GM21526 (cell line): ENCODE measurements at regions not wholly inside any gene's neighbourhood (a gene's known extent, or its start where the extent isn't known, plus 50 kb on each side); places are given as distances from the start of the nearest gene placed in this dataset.

ENCODE experiments used
- ATAC-seq: cut with Tn5 transposase; IDR thresholded peaks from one replicate; pipeline ENCODE4 v1.9.1; 2021; ENCODE audit warnings: moderate library complexity; ENCODE audit not compliant: unreplicated experiment, low FRiP score

GRCh38 chr10:117429643-117430265 lies 54.5 kb upstream of the PDZD8 start:
- no peak for ATAC-seq

- ATAC-seq, result no peak
Measured at GRCh38 chr10:117427356-117427755, 52.1 kb upstream of the PDZD8 start.

DNA sequence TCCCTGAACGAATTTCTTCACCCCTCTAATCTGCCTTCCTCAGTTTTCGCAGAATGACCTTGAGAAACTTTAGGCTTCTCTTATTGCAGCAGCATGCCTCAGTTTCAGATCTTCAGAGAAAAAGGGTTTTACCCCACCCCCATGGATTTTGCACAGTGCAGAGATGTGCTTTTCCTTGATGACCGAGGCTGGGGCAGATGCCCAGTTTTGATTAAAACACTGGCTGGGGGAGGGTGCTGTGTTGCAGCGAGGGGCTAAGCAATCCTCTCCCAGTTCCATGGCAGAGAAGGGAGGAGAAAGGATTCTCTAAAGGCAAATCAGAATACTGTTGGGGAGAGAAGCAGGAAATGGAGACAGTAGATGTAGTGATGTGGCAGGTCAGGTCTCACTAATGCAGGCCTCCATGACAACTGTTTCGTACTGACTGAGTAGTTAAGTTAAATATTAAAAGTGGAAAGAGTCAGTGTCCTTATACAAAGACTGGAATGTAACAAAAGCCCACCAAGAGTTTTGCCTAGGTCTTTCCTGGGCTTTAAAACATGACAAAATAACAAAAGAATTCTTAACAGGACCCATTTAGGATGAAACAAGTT lies 50.8 kb upstream of the PDZD8 start:
- ATAC-seq, result no peak

- ATAC-seq, result no peak
Measured at GRCh38 chr10:117424883-117425649, 49.8 kb upstream of the PDZD8 start.
